NCI-H1092 treated with DMSO at 0.1 percent for 48 hours (cell line): ENCODE measurements at regions not wholly inside any gene's neighbourhood (a gene's known extent, or its start where the extent isn't known, plus 50 kb on each side); places are given as distances from the start of the nearest gene placed in this dataset.
A peak's percentile ranks its signal among the peaks of the same experiment; 100 is the strongest.

Experiments
- DNase-seq: peaks from one replicate; lab custom pipeline; 2025; lab: John Stamatoyannopoulos, UW

- no peak for DNase-seq
Observed at GRCh38 chr2:193966590-193966989, 1690.4 kb upstream of the SLC39A10 start.

GRCh38 chr2:193965263-193965662, 1691.8 kb upstream of the SLC39A10 start:
- no peak for DNase-seq

- peak; percentile 24 for DNase-seq
Observed at GRCh38 chr2:193963472-193964119, 1693.4 kb upstream of the SLC39A10 start.

- DNase-seq = no peak
Observed at GRCh38 chr2:193946806-193947205, 1710.2 kb upstream of the SLC39A10 start.

- no peak for DNase-seq
Observed at GRCh38 chr2:193943406-193943960, 1713.5 kb upstream of the SLC39A10 start.

- DNase-seq = no peak
Observed at GRCh38 chr2:193935114-193935513, 1721.9 kb upstream of the SLC39A10 start.

GRCh38 chr2:193929131-193929530, 1727.9 kb upstream of the SLC39A10 start:
- no peak for DNase-seq

- no peak for DNase-seq
Observed at GRCh38 chr2:193907561-193907960, 1712.8 kb upstream of the TMEFF2 start.

- no peak for DNase-seq
Observed at GRCh38 chr2:193900292-193900691, 1705.6 kb upstream of the TMEFF2 start.

GRCh38 chr2:193895226-193895625, 1700.5 kb upstream of the TMEFF2 start:
- DNase-seq = no peak

GRCh38 chr2:193894081-193894480, 1699.3 kb upstream of the TMEFF2 start:
- DNase-seq = no peak

GRCh38 chr2:193891023-193891422, 1696.3 kb upstream of the TMEFF2 start:
- DNase-seq = no peak

- DNase-seq = no peak
Observed at GRCh38 chr2:193885419-193885818, 1690.7 kb upstream of the TMEFF2 start.

GRCh38 chr2:193883820-193884219, 1689.1 kb upstream of the TMEFF2 start:
- DNase-seq = no peak

GRCh38 chr2:193876980-193877379, 1682.2 kb upstream of the TMEFF2 start:
- no peak for DNase-seq

- no peak for DNase-seq
Observed at GRCh38 chr2:193869564-193869963, 1674.8 kb upstream of the TMEFF2 start.

GRCh38 chr2:193868833-193869232, 1674.1 kb upstream of the TMEFF2 start:
- DNase-seq = no peak

GRCh38 chr2:193868132-193868531, 1673.4 kb upstream of the TMEFF2 start:
- no peak for DNase-seq

GRCh38 chr2:193867454-193867853, 1672.7 kb upstream of the TMEFF2 start:
- no peak for DNase-seq

- no peak for DNase-seq
Observed at GRCh38 chr2:193861557-193861956, 1666.8 kb upstream of the TMEFF2 start.

- DNase-seq = no peak
Observed at GRCh38 chr2:193847991-193848390, 1653.3 kb upstream of the TMEFF2 start.

GRCh38 chr2:193847130-193847529, 1652.4 kb upstream of the TMEFF2 start:
- DNase-seq = no peak

- no peak for DNase-seq
Observed at GRCh38 chr2:193845604-193846003, 1650.9 kb upstream of the TMEFF2 start.

- no peak for DNase-seq
Observed at GRCh38 chr2:193843675-193844074, 1648.9 kb upstream of the TMEFF2 start.
